ENCODE measurements at regions not wholly inside any gene's neighbourhood (a gene's known extent, or its start where the extent isn't known, plus 50 kb on each side); places are given as distances from the start of the nearest gene placed in this dataset.

- ATAC-seq (no peak), DNase-seq (ENCODE audit: low read depth, low spot score) (no peak)
- H3K4me3 ChIP-seq (ENCODE audit: low read depth in 2 of 2, low read length in 2 of 2), result no peak overlapping the region
- H3K27me3 ChIP-seq (ENCODE audit: control insufficient read depth, insufficient read depth, low read length), result no peaks in the 10 kb centered on the region
- no peaks in the 10 kb centered on the region for H3K4me1 ChIP-seq (ENCODE audit: control insufficient read depth, insufficient read depth, low read length)
- H3K36me3 ChIP-seq (ENCODE audit: control insufficient read depth, insufficient read depth, low read length), result no peaks in the 10 kb centered on the region
- H3K27ac ChIP-seq (ENCODE audit: low read length), result no peak overlapping the region
- no peak for TF ChIP-seq CTCF (IDR thresholded peaks at IDR 0.05)
- TF ChIP-seq REST (IDR thresholded peaks at IDR 0.05; ENCODE audit: insufficient read depth in 1 of 2, low read depth in 2 of 2, low read length in 1 of 2), result no peak
- no peak for TF ChIP-seq POLR2AphosphoS5 (IDR thresholded peaks at IDR 0.05; ENCODE audit: low read depth, low read length)
- no peak for TF ChIP-seq TCF7L2 (IDR thresholded peaks at IDR 0.05; ENCODE audit: low read depth, low read length)
- no peak for TF ChIP-seq SIN3A (IDR thresholded peaks at IDR 0.05; ENCODE audit: borderline replicate concordance, insufficient read depth, low read depth, low read length)
- no TSS peak for BruUV-seq (replicated peaks)
- H3K9me3 ChIP-seq (ENCODE audit: control insufficient read depth, insufficient read depth, low read depth, low read length), result 0 out of 2 replicates have a peak, but pooled peaks cover 6% of the 10 kb centered on the region
- in situ Hi-C loops (cut with HindIII; ENCODE audit: low pct_unique_long_range_greater_than_20kb, low sequenced_read_pairs), result no loop called here
- ChIA-PET POLR2A (no interaction called here), CTCF (no interaction called here)
- intact Hi-C loops (cut with micrococcal nuclease; ENCODE audit: unreplicated experiment), result no loop called here
These were observed 398.3 kb upstream of the CHRM2 start for GRCh38 chr7:136470179-136470578.

- intact Hi-C loops (cut with micrococcal nuclease; ENCODE audit: unreplicated experiment) (no loop called here), in situ Hi-C loops (cut with HindIII; ENCODE audit: low pct_unique_long_range_greater_than_20kb, low sequenced_read_pairs) (no loop called here)
- DNase-seq (ENCODE audit: low read depth, low spot score) (no peak), ATAC-seq (no peak)
- Histone ChIP-seq H3K27ac (ENCODE audit: low read length) (no peak overlapping the region), H3K27me3 (ENCODE audit: control insufficient read depth, insufficient read depth, low read length) (no peaks in the 10 kb centered on the region), H3K4me3 (ENCODE audit: low read depth in 2 of 2, low read length in 2 of 2) (no peak overlapping the region), H3K9me3 (ENCODE audit: control insufficient read depth, insufficient read depth, low read depth, low read length) (no peaks in the 10 kb centered on the region), H3K36me3 (ENCODE audit: control insufficient read depth, insufficient read depth, low read length) (no peaks in the 10 kb centered on the region), H3K4me1 (ENCODE audit: control insufficient read depth, insufficient read depth, low read length) (no peaks in the 10 kb centered on the region)
- ChIA-PET CTCF (no interaction called here), POLR2A (no interaction called here)
- no TSS peak for BruUV-seq (replicated peaks)
- TF ChIP-seq TCF7L2 (IDR thresholded peaks at IDR 0.05; ENCODE audit: low read depth, low read length) (no peak), SIN3A (IDR thresholded peaks at IDR 0.05; ENCODE audit: borderline replicate concordance, insufficient read depth, low read depth, low read length) (no peak), POLR2AphosphoS5 (IDR thresholded peaks at IDR 0.05; ENCODE audit: low read depth, low read length) (no peak), REST (IDR thresholded peaks at IDR 0.05; ENCODE audit: insufficient read depth in 1 of 2, low read depth in 2 of 2, low read length in 1 of 2) (no peak), CTCF (IDR thresholded peaks at IDR 0.05) (no peak)
These were observed 415.5 kb upstream of the CHRM2 start for GRCh38 chr7:136452949-136453348.

Data from Panc1 (cell line).